B cell (primary cell): ENCODE measurements at regions not wholly inside any gene's neighbourhood (a gene's known extent, or its start where the extent isn't known, plus 50 kb on each side); places are given as distances from the start of the nearest gene placed in this dataset.

Experiments
- CTCF ChIP-seq: fragments of 200-600 bp; IDR thresholded peaks from one replicate; pipeline ENCODE4 v1.8.0; 2022; ENCODE audit warnings: antibody characterized with exemption, mild to moderate bottlenecking
- EZH2 ChIP-seq: IDR thresholded peaks from 2 replicates; pipeline ENCODE4 v1.6.1; 2012; ENCODE audit warnings: borderline replicate concordance, low read depth, mild to moderate bottlenecking, moderate library complexity, low read length; ENCODE audit not compliant: insufficient read depth, poor library complexity, severe bottlenecking

- TF ChIP-seq CTCF = no peak
- no peak for TF ChIP-seq EZH2
These were observed 191.6 kb downstream of the C6orf118 start for GRCh38 chr6:165117806-165118205.
